Mesendoderm (in vitro differentiated cells): ENCODE measurements at regions not wholly inside any gene's neighbourhood (a gene's known extent, or its start where the extent isn't known, plus 50 kb on each side); places are given as distances from the start of the nearest gene placed in this dataset.

Experiments used
- DNase-seq: peaks from one replicate; pipeline ENCODE4 v3.0.0; 2013
- H2AK5ac ChIP-seq: 2 replicates; pipeline ENCODE4 v1.6.1; 2013; ENCODE audit warnings: low read length, inconsistent platforms
- H2BK120ac ChIP-seq: 2 replicates; pipeline ENCODE4 v1.6.1; 2013; ENCODE audit warnings: low read depth, mild to moderate bottlenecking, low read length, moderate library complexity, mixed read lengths
- H2BK15ac ChIP-seq: replicated peaks from 2 replicates; pipeline ENCODE4 v1.6.1; 2013; ENCODE audit warnings: low read depth, mild to moderate bottlenecking, moderate library complexity
- H2BK5ac ChIP-seq: 2 replicates; pipeline ENCODE4 v1.6.1; 2013; ENCODE audit warnings: low read length, inconsistent platforms
- H3K18ac ChIP-seq: 2 replicates; pipeline ENCODE4 v1.6.1; 2013; ENCODE audit warnings: mild to moderate bottlenecking, low read length, mixed read lengths
- H3K23ac ChIP-seq: one replicate; pipeline ENCODE4 v1.6.1; 2013; ENCODE audit warnings: low read length
- H3K27ac ChIP-seq: 2 replicates; pipeline ENCODE4 v1.5.1; 2013; ENCODE audit warnings: low read depth, mild to moderate bottlenecking, inconsistent platforms, low read length, moderate library complexity
- H3K27me3 ChIP-seq: 2 replicates; pipeline ENCODE4 v1.6.1; 2013; ENCODE audit warnings: low read length, control low read depth, mild to moderate bottlenecking, inconsistent platforms; ENCODE audit not compliant: insufficient read depth, poor library complexity
- H3K36me3 ChIP-seq: 2 replicates; pipeline ENCODE4 v1.6.1; 2013; ENCODE audit warnings: low read length, inconsistent platforms; ENCODE audit not compliant: control insufficient read depth, insufficient read depth
- H3K4ac ChIP-seq: one replicate; pipeline ENCODE4 v1.6.1; 2013; ENCODE audit warnings: low read depth, mild to moderate bottlenecking, low read length, moderate library complexity
- H3K4me1 ChIP-seq: 2 replicates; pipeline ENCODE4 v1.6.1; 2013; ENCODE audit warnings: low read depth, low read length, inconsistent platforms; ENCODE audit not compliant: control insufficient read depth
- H3K4me2 ChIP-seq: 2 replicates; pipeline ENCODE4 v1.6.1; 2013; ENCODE audit warnings: low read length
- H3K4me3 ChIP-seq: 2 replicates; pipeline ENCODE4 v1.5.1; 2013; ENCODE audit warnings: mild to moderate bottlenecking, low read length
- H3K56ac ChIP-seq: one replicate; pipeline ENCODE4 v1.6.1; 2013; ENCODE audit warnings: low read length
- H3K79me1 ChIP-seq: 2 replicates; pipeline ENCODE4 v1.6.1; 2013; ENCODE audit warnings: low read length, inconsistent platforms
- H3K79me2 ChIP-seq: 2 replicates; pipeline ENCODE4 v1.6.1; 2013; ENCODE audit warnings: mild to moderate bottlenecking, low read length; ENCODE audit not compliant: control insufficient read depth, insufficient read depth
- H3K9ac ChIP-seq: 2 replicates; pipeline ENCODE4 v1.6.1; 2013; ENCODE audit warnings: low read length, inconsistent platforms
- H4K5ac ChIP-seq: one replicate; pipeline ENCODE4 v1.6.1; 2013; ENCODE audit warnings: low read length
- H4K8ac ChIP-seq: one replicate; pipeline ENCODE4 v1.6.1; 2013; ENCODE audit warnings: low read depth, mild to moderate bottlenecking, control low read depth, low read length, moderate library complexity
- WGBS: extraction: QIAGEN DNeasy Blood & Tissue Kit; methylation state at CpG from one replicate; pipeline ENCODE4 v1.1.7; 2013; ENCODE audit warnings: low lambda C conversion rate, missing lambda C conversion rate; ENCODE audit not compliant: insufficient coverage; ENCODE audit errors: extremely low coverage; 5-methylcytosine and 5-hydroxymethylcytosine counted together

- Histone ChIP-seq H3K27ac (no peak overlapping the region), H3K4me3 (no peak overlapping the region), H2BK120ac (no peak overlapping the region), H4K8ac (no peak overlapping the region), H2AK5ac (no peak overlapping the region), H3K56ac (no peak overlapping the region), H3K36me3 (no peaks in the 10 kb centered on the region), H2BK5ac (no peak overlapping the region), H3K4ac (no peak overlapping the region), H3K23ac (no peak overlapping the region), H3K4me1 (no peaks in the 10 kb centered on the region), H2BK15ac (no peak overlapping the region), H3K4me2 (no peak overlapping the region), H3K18ac (no peak overlapping the region), H3K9ac (no peak overlapping the region), H3K79me2 (no peaks in the 10 kb centered on the region), H3K27me3 (no peaks in the 10 kb centered on the region), H3K79me1 (no peaks in the 10 kb centered on the region), H4K5ac (no peak overlapping the region)
- DNase-seq: no peak
- no CpG with 5 or more reads among the region's 5 CpGs for WGBS
Measured at GRCh38 chr9:118444403-118444802, 740.2 kb downstream of the TLR4 start.

GRCh38 chr9:118446943-118447639 lies 742.9 kb downstream of the TLR4 start:
- Histone ChIP-seq H2BK15ac (no peak overlapping the region), H2AK5ac (no peak overlapping the region), H3K36me3 (no peaks in the 10 kb centered on the region), H4K8ac (no peak overlapping the region), H3K18ac (no peak overlapping the region), H3K9ac (no peak overlapping the region), H3K79me2 (no peaks in the 10 kb centered on the region), H3K79me1 (no peaks in the 10 kb centered on the region), H3K4me3 (no peak overlapping the region), H3K23ac (no peak overlapping the region), H3K4ac (no peak overlapping the region), H3K4me1 (no peaks in the 10 kb centered on the region), H4K5ac (no peak overlapping the region), H3K27me3 (no peaks in the 10 kb centered on the region), H3K56ac (no peak overlapping the region), H3K27ac (no peak overlapping the region), H3K4me2 (no peak overlapping the region), H2BK5ac (no peak overlapping the region), H2BK120ac (no peak overlapping the region)
- no CpG with 5 or more reads among the region's 9 CpGs for WGBS
- no peak for DNase-seq

- Histone ChIP-seq H3K4me2 (no peak overlapping the region), H2BK5ac (no peak overlapping the region), H4K8ac (no peak overlapping the region), H2AK5ac (no peak overlapping the region), H3K4ac (no peak overlapping the region), H2BK120ac (no peak overlapping the region), H3K9ac (no peak overlapping the region), H3K79me1 (no peaks in the 10 kb centered on the region), H3K27me3 (no peaks in the 10 kb centered on the region), H3K79me2 (no peaks in the 10 kb centered on the region), H3K4me1 (no peaks in the 10 kb centered on the region), H3K4me3 (no peak overlapping the region), H3K36me3 (no peaks in the 10 kb centered on the region), H3K27ac (no peak overlapping the region), H3K56ac (no peak overlapping the region), H3K18ac (no peak overlapping the region), H2BK15ac (no peak overlapping the region), H4K5ac (no peak overlapping the region), H3K23ac (no peak overlapping the region)
- no peak for DNase-seq
- no CpG with 5 or more reads among the region's 2 CpGs for WGBS
Measured at GRCh38 chr9:118449554-118449953, 745.4 kb downstream of the TLR4 start.

- Histone ChIP-seq H4K8ac (no peak overlapping the region), H3K9ac (no peak overlapping the region), H3K79me1 (no peaks in the 10 kb centered on the region), H3K27me3 (no peaks in the 10 kb centered on the region), H4K5ac (no peak overlapping the region), H2AK5ac (no peak overlapping the region), H3K18ac (no peak overlapping the region), H3K36me3 (no peaks in the 10 kb centered on the region), H3K27ac (no peak overlapping the region), H2BK120ac (no peak overlapping the region), H3K79me2 (no peaks in the 10 kb centered on the region), H3K4me1 (no peaks in the 10 kb centered on the region), H3K4ac (no peak overlapping the region), H2BK5ac (no peak overlapping the region), H3K4me3 (no peak overlapping the region), H3K23ac (no peak overlapping the region), H2BK15ac (no peak overlapping the region), H3K4me2 (no peak overlapping the region), H3K56ac (no peak overlapping the region)
- DNase-seq: no peak
- WGBS: 100% methylated on average over 1 of the region's 2 CpGs
Measured at GRCh38 chr9:118455259-118455658, 751.1 kb downstream of the TLR4 start.

- Histone ChIP-seq H3K79me1 (no peaks in the 10 kb centered on the region), H3K4me2 (no peak overlapping the region), H4K8ac (no peak overlapping the region), H3K79me2 (no peaks in the 10 kb centered on the region), H3K56ac (no peak overlapping the region), H2AK5ac (no peak overlapping the region), H3K27me3 (no peaks in the 10 kb centered on the region), H3K4me3 (no peak overlapping the region), H3K4ac (no peak overlapping the region), H3K4me1 (no peaks in the 10 kb centered on the region), H3K36me3 (no peaks in the 10 kb centered on the region), H2BK5ac (no peak overlapping the region), H3K23ac (no peak overlapping the region), H4K5ac (no peak overlapping the region), H3K18ac (no peak overlapping the region), H3K27ac (no peak overlapping the region), H2BK120ac (no peak overlapping the region), H3K9ac (no peak overlapping the region), H2BK15ac (no peak overlapping the region)
- no CpG with 5 or more reads among the region's 2 CpGs for WGBS
- no peak for DNase-seq
Measured at GRCh38 chr9:118455788-118456187, 751.6 kb downstream of the TLR4 start.
